Liver (tissue), 8 donors: ENCODE measurements at regions not wholly inside any gene's neighbourhood (a gene's known extent, or its start where the extent isn't known, plus 50 kb on each side); places are given as distances from the start of the nearest gene placed in this dataset.

Experiments
- DNase-seq: peaks from one replicate; pipeline ENCODE4 v3.0.0-alpha.2; 2017; ENCODE audit warnings: low spot score
- H3K27ac ChIP-seq, 2 donors: one replicate each; pipeline ENCODE4 v1.7.0; 2013; ENCODE audit warnings: inconsistent platforms in 2 of 2, low read length in 2 of 2, control low read depth in 1 of 2, low read depth in 1 of 2, mild to moderate bottlenecking in 1 of 2
- H3K27me3 ChIP-seq, 4 donors: one replicate each; pipeline versions ENCODE4 v1.6.1 to v1.7.0; 2013; ENCODE audit warnings: low read length in 3 of 4, inconsistent platforms in 1 of 4, mild to moderate bottlenecking in 1 of 4, moderate library complexity in 1 of 4; ENCODE audit not compliant: control insufficient read depth in 4 of 4, insufficient read depth in 4 of 4
- H3K36me3 ChIP-seq, 4 donors: one replicate each; pipeline versions ENCODE4 v1.6.1 to v1.7.0; 2013; ENCODE audit warnings: low read length in 3 of 4, mild to moderate bottlenecking in 3 of 4, low read depth in 1 of 4, moderate library complexity in 1 of 4; ENCODE audit not compliant: control insufficient read depth in 4 of 4, insufficient read depth in 3 of 4
- H3K4me1 ChIP-seq, 4 donors: one replicate each; pipeline versions ENCODE4 v1.6.1 to v1.7.0; 2013; ENCODE audit warnings: low read length in 3 of 4, mild to moderate bottlenecking in 3 of 4, moderate library complexity in 1 of 4; ENCODE audit not compliant: control insufficient read depth in 4 of 4, insufficient read depth in 4 of 4
- H3K4me3 ChIP-seq, 3 donors: one replicate each; pipeline versions ENCODE4 v1.6.1 to v1.7.0; 2013; ENCODE audit warnings: low read length in 3 of 3, control low read depth in 1 of 3, low read depth in 1 of 3, mild to moderate bottlenecking in 1 of 3
- H3K9ac ChIP-seq, 2 donors: one replicate each; pipeline ENCODE4 v1.7.0; 2013; ENCODE audit warnings: low read length in 2 of 2, mild to moderate bottlenecking in 2 of 2, moderate library complexity in 2 of 2, control low read depth in 1 of 2, low read depth in 1 of 2
- H3K9me3 ChIP-seq, 4 donors: one replicate each; pipeline versions ENCODE4 v1.6.1 to v1.7.0; 2013; ENCODE audit warnings: low read length in 3 of 4; ENCODE audit not compliant: control insufficient read depth in 4 of 4
- EGR1 ChIP-seq, 2 donors: IDR thresholded peaks; 2 replicates each; pipeline ENCODE4 v1.6.1; 2016 to 2018; ENCODE audit warnings: antibody characterized with exemption in 2 of 2, low read depth in 2 of 2
- FOXA1 ChIP-seq: IDR thresholded peaks from 2 replicates; pipeline ENCODE4 v1.6.1; 2016; ENCODE audit warnings: antibody characterized with exemption
- GABPA ChIP-seq, 2 donors: IDR thresholded peaks in 1 of 2; conservative IDR thresholded peaks in 1 of 2; 2 replicates each; pipeline ENCODE4 v1.6.1; 2016; ENCODE audit warnings: antibody characterized with exemption in 2 of 2, mild to moderate bottlenecking in 1 of 2, moderate library complexity in 1 of 2
- HNF4A ChIP-seq, 2 donors: conservative IDR thresholded peaks; 2 replicates each; pipeline ENCODE4 v1.6.1; 2016; ENCODE audit warnings: antibody characterized with exemption in 2 of 2, mild to moderate bottlenecking in 2 of 2
- HNF4G ChIP-seq: IDR thresholded peaks from 2 replicates; pipeline ENCODE4 v1.6.1; 2016; ENCODE audit warnings: antibody characterized with exemption
- JUND ChIP-seq, 2 donors: IDR thresholded peaks; 2 replicates each; pipeline ENCODE4 v1.6.1; 2016; ENCODE audit warnings: antibody characterized with exemption in 2 of 2
- NR2F2 ChIP-seq: IDR thresholded peaks from 2 replicates; pipeline ENCODE4 v1.6.1; 2016; ENCODE audit warnings: antibody characterized with exemption
- RAD21 ChIP-seq, 2 donors: IDR thresholded peaks; 2 replicates each; pipeline ENCODE4 v1.6.1; 2016; ENCODE audit warnings: antibody characterized with exemption in 2 of 2, mild to moderate bottlenecking in 2 of 2
- SP1 ChIP-seq: IDR thresholded peaks from 2 replicates; pipeline ENCODE4 v1.6.1; 2018; ENCODE audit warnings: antibody characterized with exemption, mild to moderate bottlenecking
- TAF1 ChIP-seq: conservative IDR thresholded peaks from 2 replicates; pipeline ENCODE4 v1.6.1; 2016; ENCODE audit warnings: antibody characterized with exemption, mild to moderate bottlenecking
- YY1 ChIP-seq: IDR thresholded peaks from 2 replicates; pipeline ENCODE4 v1.6.1; 2016; ENCODE audit warnings: antibody characterized with exemption, mild to moderate bottlenecking
- WGBS: extraction: QIAGEN DNeasy Blood & Tissue Kit; methylation state at CpG from one replicate; pipeline ENCODE4 v1.1.7; 2013; 5-methylcytosine and 5-hydroxymethylcytosine counted together
- TF ChIP-seq, protein P1 (sequence below): IDR thresholded peaks from 2 replicates; pipeline ENCODE4 v1.6.1; 2016; ENCODE audit warnings: antibody characterized with exemption
- TF ChIP-seq, protein P2 (sequence below): fragments of 150-350 bp; IDR thresholded peaks from 2 replicates; pipeline ENCODE4 v1.5.1; 2017; ENCODE audit warnings: improper control_type of control experiment, low read depth, low read length; ENCODE audit not compliant: missing input control
- TF ChIP-seq, protein P3 (sequence below): IDR thresholded peaks from 2 replicates; pipeline ENCODE4 v1.6.1; 2016; ENCODE audit warnings: antibody characterized with exemption
- TF ChIP-seq, protein P4 (sequence below): IDR thresholded peaks from 2 replicates; pipeline ENCODE4 v1.6.1; 2016; ENCODE audit warnings: antibody characterized with exemption, mild to moderate bottlenecking
- donor health status: healthy.
- donor health status: healthy.
- donor health status: healthy.
- donor health status: healthy.
- donor health status: healthy.

DNA sequence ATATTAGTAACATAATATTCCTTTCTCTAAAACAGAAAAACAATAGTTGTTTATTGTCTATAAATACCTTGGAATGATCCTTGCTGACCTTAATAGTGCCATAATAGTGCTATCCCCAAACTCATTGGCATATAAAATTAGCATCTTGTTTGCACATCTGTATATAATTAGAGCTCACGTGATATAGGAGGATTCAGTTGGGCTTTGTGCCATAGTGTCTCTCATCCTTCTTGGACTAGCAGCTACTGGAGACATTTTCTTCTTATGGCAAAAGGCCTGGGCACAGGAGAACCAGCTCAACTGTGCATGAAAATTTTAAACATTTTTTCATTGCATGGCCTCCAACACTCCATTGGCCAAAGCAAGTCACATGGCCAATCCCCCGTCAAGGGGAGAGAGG is 342.5 kb downstream of the SPATA31D1 start (continued):
- TF ChIP-seq HNF4G = no peak
- no peak for TF ChIP-seq EGR1 (IDR thresholded peaks at IDR 0.05; ENCODE audit: low read depth in 2 of 2)

- DNase-seq = no peak
- TF ChIP-seq HNF4A (conservative IDR thresholded peaks at IDR 0.05) (peak; percentile 26 to 36), RAD21 (IDR thresholded peaks at IDR 0.05) (peak in 1 of 2 donors; percentile 11), YY1 (peak; percentile 72), FOXA1 (peak; percentile 18), SP1 (peak; percentile 24), NR2F2 (no peak), TAF1 (no peak), JUND (IDR thresholded peaks at IDR 0.05) (peak; percentile 62 to 70)
- TF ChIP-seq, protein P1, sequence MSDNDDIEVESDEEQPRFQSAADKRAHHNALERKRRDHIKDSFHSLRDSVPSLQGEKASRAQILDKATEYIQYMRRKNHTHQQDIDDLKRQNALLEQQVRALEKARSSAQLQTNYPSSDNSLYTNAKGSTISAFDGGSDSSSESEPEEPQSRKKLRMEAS = peak; percentile 36
These were observed 343.6 kb downstream of the SPATA31D1 start for GRCh38 chr9:82332018-82332773.

DNA sequence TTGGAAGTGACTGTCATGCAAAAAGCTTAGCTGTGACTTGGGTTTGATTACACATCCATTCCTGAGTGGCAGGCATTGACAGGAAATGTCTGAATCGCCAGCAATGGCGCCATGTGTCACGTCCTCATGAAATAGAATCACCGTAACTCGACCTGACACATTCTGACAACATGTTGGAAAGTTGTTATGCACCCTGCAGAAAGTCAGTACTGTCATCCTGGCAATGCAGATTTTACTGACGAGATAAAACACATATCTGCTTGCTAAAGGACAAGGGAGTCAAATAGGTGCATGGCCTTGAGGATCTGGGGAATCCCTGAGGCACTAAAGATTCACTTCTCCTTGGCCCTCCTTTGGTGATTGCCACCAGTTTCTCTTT is 344.2 kb downstream of the SPATA31D1 start:
- 73% methylated on average over 6 of the region's 6 CpGs for WGBS
- Histone ChIP-seq H3K9me3 (no peaks in the 10 kb centered on the region), H3K36me3 (no peaks in the 10 kb centered on the region), H3K4me1 (peaks cover 4 to 16% (median 11%) of the 10 kb centered on the region in 4 donors), H3K4me3 (no peak overlapping the region), H3K27me3 (no peaks in the 10 kb centered on the region), H3K27ac (no peak overlapping the region), H3K9ac (no peak overlapping the region)
- no peak for TF ChIP-seq FOXA1
- TF ChIP-seq, protein P2, sequence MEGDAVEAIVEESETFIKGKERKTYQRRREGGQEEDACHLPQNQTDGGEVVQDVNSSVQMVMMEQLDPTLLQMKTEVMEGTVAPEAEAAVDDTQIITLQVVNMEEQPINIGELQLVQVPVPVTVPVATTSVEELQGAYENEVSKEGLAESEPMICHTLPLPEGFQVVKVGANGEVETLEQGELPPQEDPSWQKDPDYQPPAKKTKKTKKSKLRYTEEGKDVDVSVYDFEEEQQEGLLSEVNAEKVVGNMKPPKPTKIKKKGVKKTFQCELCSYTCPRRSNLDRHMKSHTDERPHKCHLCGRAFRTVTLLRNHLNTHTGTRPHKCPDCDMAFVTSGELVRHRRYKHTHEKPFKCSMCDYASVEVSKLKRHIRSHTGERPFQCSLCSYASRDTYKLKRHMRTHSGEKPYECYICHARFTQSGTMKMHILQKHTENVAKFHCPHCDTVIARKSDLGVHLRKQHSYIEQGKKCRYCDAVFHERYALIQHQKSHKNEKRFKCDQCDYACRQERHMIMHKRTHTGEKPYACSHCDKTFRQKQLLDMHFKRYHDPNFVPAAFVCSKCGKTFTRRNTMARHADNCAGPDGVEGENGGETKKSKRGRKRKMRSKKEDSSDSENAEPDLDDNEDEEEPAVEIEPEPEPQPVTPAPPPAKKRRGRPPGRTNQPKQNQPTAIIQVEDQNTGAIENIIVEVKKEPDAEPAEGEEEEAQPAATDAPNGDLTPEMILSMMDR = no peak
- TF ChIP-seq YY1 = peak; percentile 4
- TF ChIP-seq TAF1 = no peak
- TF ChIP-seq HNF4G = no peak
- DNase-seq = no peak

More at GRCh38 chr9:82332018-82332773, 343.6 kb downstream of the SPATA31D1 start:
- Histone ChIP-seq H3K9ac (no peak overlapping the region), H3K9me3 (no peaks in the 10 kb centered on the region), H3K27me3 (no peaks in the 10 kb centered on the region), H3K4me3 (peak overlapping the region in 2 of 3 donors; percentile 22 to 39), H3K27ac (peak overlapping the region; percentile 5 to 52), H3K36me3 (no peaks in the 10 kb centered on the region), H3K4me1 (peaks cover 4 to 16% (median 11%) of the 10 kb centered on the region in 4 donors)
- WGBS = 36% methylated on average over 5 of the region's 5 CpGs

GRCh38 chr9:82333671-82334070 is 345.1 kb downstream of the SPATA31D1 start:
- Histone ChIP-seq H3K9ac (no peak overlapping the region), H3K4me1 (peaks cover 4 to 16% (median 11%) of the 10 kb centered on the region in 4 donors), H3K9me3 (no peaks in the 10 kb centered on the region), H3K27me3 (no peaks in the 10 kb centered on the region), H3K27ac (no peak overlapping the region), H3K4me3 (no peak overlapping the region), H3K36me3 (no peaks in the 10 kb centered on the region)
- TF ChIP-seq, protein P1 = no peak
- TF ChIP-seq NR2F2 (no peak), HNF4A (conservative IDR thresholded peaks at IDR 0.05) (no peak), TAF1 (no peak), JUND (IDR thresholded peaks at IDR 0.05) (no peak), GABPA (IDR thresholded peaks at IDR 0.05 in 1 of 2, conservative IDR thresholded peaks at IDR 0.05 in 1 of 2) (no peak), FOXA1 (no peak)
- TF ChIP-seq, protein P3, sequence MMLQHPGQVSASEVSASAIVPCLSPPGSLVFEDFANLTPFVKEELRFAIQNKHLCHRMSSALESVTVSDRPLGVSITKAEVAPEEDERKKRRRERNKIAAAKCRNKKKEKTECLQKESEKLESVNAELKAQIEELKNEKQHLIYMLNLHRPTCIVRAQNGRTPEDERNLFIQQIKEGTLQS = no peak
- TF ChIP-seq, protein P4, sequence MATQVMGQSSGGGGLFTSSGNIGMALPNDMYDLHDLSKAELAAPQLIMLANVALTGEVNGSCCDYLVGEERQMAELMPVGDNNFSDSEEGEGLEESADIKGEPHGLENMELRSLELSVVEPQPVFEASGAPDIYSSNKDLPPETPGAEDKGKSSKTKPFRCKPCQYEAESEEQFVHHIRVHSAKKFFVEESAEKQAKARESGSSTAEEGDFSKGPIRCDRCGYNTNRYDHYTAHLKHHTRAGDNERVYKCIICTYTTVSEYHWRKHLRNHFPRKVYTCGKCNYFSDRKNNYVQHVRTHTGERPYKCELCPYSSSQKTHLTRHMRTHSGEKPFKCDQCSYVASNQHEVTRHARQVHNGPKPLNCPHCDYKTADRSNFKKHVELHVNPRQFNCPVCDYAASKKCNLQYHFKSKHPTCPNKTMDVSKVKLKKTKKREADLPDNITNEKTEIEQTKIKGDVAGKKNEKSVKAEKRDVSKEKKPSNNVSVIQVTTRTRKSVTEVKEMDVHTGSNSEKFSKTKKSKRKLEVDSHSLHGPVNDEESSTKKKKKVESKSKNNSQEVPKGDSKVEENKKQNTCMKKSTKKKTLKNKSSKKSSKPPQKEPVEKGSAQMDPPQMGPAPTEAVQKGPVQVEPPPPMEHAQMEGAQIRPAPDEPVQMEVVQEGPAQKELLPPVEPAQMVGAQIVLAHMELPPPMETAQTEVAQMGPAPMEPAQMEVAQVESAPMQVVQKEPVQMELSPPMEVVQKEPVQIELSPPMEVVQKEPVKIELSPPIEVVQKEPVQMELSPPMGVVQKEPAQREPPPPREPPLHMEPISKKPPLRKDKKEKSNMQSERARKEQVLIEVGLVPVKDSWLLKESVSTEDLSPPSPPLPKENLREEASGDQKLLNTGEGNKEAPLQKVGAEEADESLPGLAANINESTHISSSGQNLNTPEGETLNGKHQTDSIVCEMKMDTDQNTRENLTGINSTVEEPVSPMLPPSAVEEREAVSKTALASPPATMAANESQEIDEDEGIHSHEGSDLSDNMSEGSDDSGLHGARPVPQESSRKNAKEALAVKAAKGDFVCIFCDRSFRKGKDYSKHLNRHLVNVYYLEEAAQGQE = no peak
- TF ChIP-seq, protein P2 = no peak
- no peak for DNase-seq
- 91% methylated on average over 2 of the region's 2 CpGs for WGBS
